ENCODE measurements at regions not wholly inside any gene's neighbourhood (a gene's known extent, or its start where the extent isn't known, plus 50 kb on each side); places are given as distances from the start of the nearest gene placed in this dataset.

DNA sequence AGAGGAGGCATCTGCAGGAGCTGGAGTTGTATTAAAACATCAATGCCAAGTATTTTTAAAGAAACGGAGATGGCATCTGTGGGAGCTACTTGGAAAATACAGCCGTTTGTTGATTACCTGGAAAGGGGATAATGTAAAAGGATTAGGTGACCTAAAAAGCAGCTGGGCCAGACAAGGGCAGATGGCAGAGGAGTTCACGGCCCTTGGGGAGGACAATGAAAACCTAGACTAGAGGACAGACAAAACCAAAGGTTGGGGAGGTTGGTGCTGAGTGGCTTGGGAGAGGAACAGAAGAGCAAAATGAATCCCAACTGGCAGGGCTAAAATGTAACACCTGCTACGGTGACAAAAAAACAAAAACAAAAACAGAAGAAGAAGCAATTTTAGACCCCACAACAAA is 260.5 kb upstream of the JARID2 start:
- Histone ChIP-seq H4K8ac (replicated peaks; ENCODE audit: insufficient read length, low read depth, low read length) (no peak overlapping the region), H3K79me1 (ENCODE audit: insufficient read depth, low read depth, low read length, poor library complexity, severe bottlenecking) (no peaks in the 10 kb centered on the region), H2AK5ac (ENCODE audit: insufficient read length, low read length) (no peak overlapping the region), H4K5ac (ENCODE audit: insufficient read length, low read depth, low read length) (no peak overlapping the region), H3K4ac (ENCODE audit: low read depth, low read length) (no peak overlapping the region), H3K4me2 (ENCODE audit: insufficient read depth, insufficient read length, low read length) (no peak overlapping the region), H2BK15ac (ENCODE audit: low read depth, low read length) (no peak overlapping the region), H4K20me1 (ENCODE audit: control insufficient read depth, insufficient read depth, insufficient read length) (no peaks in the 10 kb centered on the region), H2AFZ (ENCODE audit: low read length) (no peak overlapping the region), H3K23me2 (ENCODE audit: insufficient read length, low read depth, low read length, poor library complexity, severe bottlenecking) (no peaks in the 10 kb centered on the region), H2BK20ac (ENCODE audit: low read depth, low read length, poor library complexity, severe bottlenecking) (no peak overlapping the region), H3K9ac (ENCODE audit: extremely low read depth, insufficient read length, low read length) (no peak overlapping the region), H3K79me2 (ENCODE audit: insufficient read depth, low read length) (no peaks in the 10 kb centered on the region), H3K27me3 (ENCODE audit: insufficient read depth, low read length) (no peaks in the 10 kb centered on the region), H3K9me3 (ENCODE audit: control insufficient read depth, low read depth, low read length) (no peaks in the 10 kb centered on the region), H2BK12ac (ENCODE audit: insufficient read length, low read depth, low read length) (no peak overlapping the region), H4K91ac (ENCODE audit: insufficient read length, low read depth, low read length) (no peak overlapping the region), H3T11ph (ENCODE audit: low read length) (no peak overlapping the region), H3K23ac (ENCODE audit: insufficient read length, low read depth, low read length) (no peak overlapping the region), H3K4me1 (ENCODE audit: insufficient read depth, low read length) (peaks cover 3% of the 10 kb centered on the region; the same call in 1 of the 2 replicates), H3K18ac (ENCODE audit: insufficient read length, low read depth, low read length) (no peak overlapping the region), H2BK120ac (ENCODE audit: low read depth, low read length, poor library complexity, severe bottlenecking) (no peak overlapping the region), H3K27ac (ENCODE audit: insufficient read length, low read depth, low read length) (no peak overlapping the region), H3K56ac (ENCODE audit: insufficient read length, low read depth, low read length) (no peak overlapping the region), H2BK5ac (ENCODE audit: insufficient read length, low read length) (no peak overlapping the region), H3K14ac (ENCODE audit: insufficient read depth, low read length) (no peak overlapping the region)
- no CpG with 5 or more reads among the region's 4 CpGs for WGBS (ENCODE audit: extremely low coverage, insufficient read length, low lambda C conversion rate)
- no peaks in the 10 kb centered on the region for H3K27me3 Mint-ChIP-seq (ENCODE audit: low read depth)
- DNase-seq: no peak
- H3K4me3 Mint-ChIP-seq: no peak overlapping the region
- H3K4me1 Mint-ChIP-seq: peaks cover 21% of the 10 kb centered on the region in 2 experiments
- TF ChIP-seq, protein P1, sequence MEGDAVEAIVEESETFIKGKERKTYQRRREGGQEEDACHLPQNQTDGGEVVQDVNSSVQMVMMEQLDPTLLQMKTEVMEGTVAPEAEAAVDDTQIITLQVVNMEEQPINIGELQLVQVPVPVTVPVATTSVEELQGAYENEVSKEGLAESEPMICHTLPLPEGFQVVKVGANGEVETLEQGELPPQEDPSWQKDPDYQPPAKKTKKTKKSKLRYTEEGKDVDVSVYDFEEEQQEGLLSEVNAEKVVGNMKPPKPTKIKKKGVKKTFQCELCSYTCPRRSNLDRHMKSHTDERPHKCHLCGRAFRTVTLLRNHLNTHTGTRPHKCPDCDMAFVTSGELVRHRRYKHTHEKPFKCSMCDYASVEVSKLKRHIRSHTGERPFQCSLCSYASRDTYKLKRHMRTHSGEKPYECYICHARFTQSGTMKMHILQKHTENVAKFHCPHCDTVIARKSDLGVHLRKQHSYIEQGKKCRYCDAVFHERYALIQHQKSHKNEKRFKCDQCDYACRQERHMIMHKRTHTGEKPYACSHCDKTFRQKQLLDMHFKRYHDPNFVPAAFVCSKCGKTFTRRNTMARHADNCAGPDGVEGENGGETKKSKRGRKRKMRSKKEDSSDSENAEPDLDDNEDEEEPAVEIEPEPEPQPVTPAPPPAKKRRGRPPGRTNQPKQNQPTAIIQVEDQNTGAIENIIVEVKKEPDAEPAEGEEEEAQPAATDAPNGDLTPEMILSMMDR (conservative IDR thresholded peaks at IDR 0.05): no peak
- H3K36me3 Mint-ChIP-seq (ENCODE audit: insufficient read depth in 1 of 3, low read depth in 3 of 3): peaks cover 0 to 4% (median 3%) of the 10 kb centered on the region in 3 experiments; a peak in 4 of 7 replicates
- no peaks in the 10 kb centered on the region for H3K9me3 Mint-ChIP-seq
- peak overlapping the region in 2 of 3 experiments; percentile 29 to 46; a peak in 4 of 7 replicates for H3K27ac Mint-ChIP-seq
